ENCODE measurements at regions not wholly inside any gene's neighbourhood (a gene's known extent, or its start where the extent isn't known, plus 50 kb on each side); places are given as distances from the start of the nearest gene placed in this dataset.

GRCh38 chr3:135325726-135326235 lies 530.7 kb downstream of the EPHB1 start:
- Histone ChIP-seq H3K4me1 (no peaks in the 10 kb centered on the region), H3K9me3 (no peaks in the 10 kb centered on the region), H3K4me3 (no peak overlapping the region), H3K36me3 (no peaks in the 10 kb centered on the region), H3K27ac (no peak overlapping the region), H3K27me3 (no peaks in the 10 kb centered on the region)
- TF ChIP-seq, protein P1, sequence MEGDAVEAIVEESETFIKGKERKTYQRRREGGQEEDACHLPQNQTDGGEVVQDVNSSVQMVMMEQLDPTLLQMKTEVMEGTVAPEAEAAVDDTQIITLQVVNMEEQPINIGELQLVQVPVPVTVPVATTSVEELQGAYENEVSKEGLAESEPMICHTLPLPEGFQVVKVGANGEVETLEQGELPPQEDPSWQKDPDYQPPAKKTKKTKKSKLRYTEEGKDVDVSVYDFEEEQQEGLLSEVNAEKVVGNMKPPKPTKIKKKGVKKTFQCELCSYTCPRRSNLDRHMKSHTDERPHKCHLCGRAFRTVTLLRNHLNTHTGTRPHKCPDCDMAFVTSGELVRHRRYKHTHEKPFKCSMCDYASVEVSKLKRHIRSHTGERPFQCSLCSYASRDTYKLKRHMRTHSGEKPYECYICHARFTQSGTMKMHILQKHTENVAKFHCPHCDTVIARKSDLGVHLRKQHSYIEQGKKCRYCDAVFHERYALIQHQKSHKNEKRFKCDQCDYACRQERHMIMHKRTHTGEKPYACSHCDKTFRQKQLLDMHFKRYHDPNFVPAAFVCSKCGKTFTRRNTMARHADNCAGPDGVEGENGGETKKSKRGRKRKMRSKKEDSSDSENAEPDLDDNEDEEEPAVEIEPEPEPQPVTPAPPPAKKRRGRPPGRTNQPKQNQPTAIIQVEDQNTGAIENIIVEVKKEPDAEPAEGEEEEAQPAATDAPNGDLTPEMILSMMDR (IDR thresholded peaks at IDR 0.05): no peak
- 60 to 70% methylated on average over 6 of the region's 6 CpGs for WGBS, 2 donors
- intact Hi-C loops (cut with DNase I): no loop called here
- ATAC-seq: no peak
- DNase-seq: peak in 1 of 6 donors; percentile 21
- FAIRE-seq: no peak

GRCh38 chr3:135326851-135327250 lies 531.8 kb downstream of the EPHB1 start:
- H3K4me3 ChIP-seq: no peak overlapping the region
- no peaks in the 10 kb centered on the region for H3K9me3 ChIP-seq
- no peaks in the 10 kb centered on the region for H3K36me3 ChIP-seq
- no peaks in the 10 kb centered on the region for H3K4me1 ChIP-seq
- 84 to 94% methylated on average over 1 of the region's 1 CpG for WGBS, 2 donors
- ATAC-seq: no peak
- no peak overlapping the region for H3K27ac ChIP-seq
- no peak for FAIRE-seq
- no peaks in the 10 kb centered on the region for H3K27me3 ChIP-seq
- DNase-seq: no peak
- TF ChIP-seq, protein P1 (IDR thresholded peaks at IDR 0.05): no peak
- intact Hi-C loops (cut with DNase I): no loop called here

- Histone ChIP-seq H3K27me3 (no peaks in the 10 kb centered on the region), H3K36me3 (no peaks in the 10 kb centered on the region), H3K4me1 (no peaks in the 10 kb centered on the region), H3K27ac (no peak overlapping the region), H3K4me3 (no peak overlapping the region), H3K9me3 (no peaks in the 10 kb centered on the region)
- ATAC-seq: no peak
- no peak for DNase-seq
- FAIRE-seq: no peak
- 52 to 56% methylated on average over 5 of the region's 5 CpGs for WGBS, 2 donors
- TF ChIP-seq, protein P1 (IDR thresholded peaks at IDR 0.05): no peak
- intact Hi-C loops (cut with DNase I): no loop called here
These were observed 533.0 kb downstream of the EPHB1 start for GRCh38 chr3:135328036-135328435.

DNA sequence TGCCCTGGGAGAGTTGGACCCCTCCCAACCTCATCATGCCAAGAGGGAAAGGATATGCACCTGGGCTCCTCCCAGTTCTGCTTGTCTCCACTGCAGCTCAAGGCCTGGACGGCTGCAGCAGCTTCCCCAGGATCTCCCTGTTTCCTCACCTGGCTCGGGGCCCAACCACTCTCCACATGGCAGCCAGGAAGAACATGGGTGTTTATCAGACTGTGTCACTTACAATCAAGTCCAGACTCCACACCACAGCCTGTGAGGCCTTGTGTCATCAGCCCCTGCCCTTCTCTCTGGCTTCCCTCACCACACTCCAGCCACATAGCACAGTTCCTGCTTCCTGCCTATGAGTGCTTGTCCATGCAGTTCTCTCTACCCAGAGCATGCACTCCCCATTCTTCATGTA lies 534.4 kb downstream of the EPHB1 start:
- WGBS, 2 donors: 20 to 26% methylated on average over 2 of the region's 2 CpGs

GRCh38 chr3:135337192-135337591 lies 542.1 kb downstream of the EPHB1 start:
- FAIRE-seq (no peak), DNase-seq (no peak), ATAC-seq (no peak)
- TF ChIP-seq, protein P1 (IDR thresholded peaks at IDR 0.05): no peak
- Histone ChIP-seq H3K4me1 (no peaks in the 10 kb centered on the region), H3K9me3 (no peaks in the 10 kb centered on the region), H3K27me3 (no peaks in the 10 kb centered on the region), H3K27ac (no peak overlapping the region), H3K36me3 (no peaks in the 10 kb centered on the region), H3K4me3 (no peak overlapping the region)
- intact Hi-C loops (cut with DNase I): no loop called here
- 20 to 38% methylated on average over 1 of the region's 1 CpG for WGBS, 2 donors

More for the DNA sequence above, 534.4 kb downstream of the EPHB1 start:
- Histone ChIP-seq H3K4me1 (no peaks in the 10 kb centered on the region), H3K27ac (no peak overlapping the region), H3K4me3 (no peak overlapping the region), H3K27me3 (no peaks in the 10 kb centered on the region), H3K36me3 (no peaks in the 10 kb centered on the region), H3K9me3 (no peaks in the 10 kb centered on the region)
- DNase-seq: no peak
- no peak for FAIRE-seq
- no peak for ATAC-seq
- intact Hi-C loops (cut with DNase I): no loop called here
- TF ChIP-seq, protein P1 (IDR thresholded peaks at IDR 0.05): no peak
